HG03469 (cell line): ENCODE measurements at regions not wholly inside any gene's neighbourhood (a gene's known extent, or its start where the extent isn't known, plus 50 kb on each side); places are given as distances from the start of the nearest gene placed in this dataset.
"Not testable (repeated sequence)": the region's sequence is repeated elsewhere in the genome, so short reads cannot be mapped to it uniquely, and the experiment has no call there.

ENCODE experiments used
- ATAC-seq: cut with Tn5 transposase; IDR thresholded peaks from one replicate; pipeline ENCODE4 v1.9.1; 2021; ENCODE audit warnings: mild to moderate bottlenecking, moderate library complexity, moderate number of reproducible peaks; ENCODE audit not compliant: unreplicated experiment

- no peak for ATAC-seq
Observed at GRCh38 chr12:91637789-91638624, 455.4 kb upstream of the DCN start.

GRCh38 chr12:91636721-91637120 lies 454.1 kb upstream of the DCN start:
- no peak for ATAC-seq

GRCh38 chr12:91634386-91634713 lies 451.7 kb upstream of the DCN start:
- ATAC-seq, result not testable (repeated sequence)

- no peak for ATAC-seq
Observed at GRCh38 chr12:91633734-91634357, 451.2 kb upstream of the DCN start.

GRCh38 chr12:91633206-91633605 lies 450.6 kb upstream of the DCN start:
- ATAC-seq, result no peak

- no peak for ATAC-seq
Observed at GRCh38 chr12:91632042-91632786, 449.6 kb upstream of the DCN start.

GRCh38 chr12:91630596-91631293 lies 448.1 kb upstream of the DCN start:
- no peak for ATAC-seq

GRCh38 chr12:91630083-91630482 lies 447.5 kb upstream of the DCN start:
- no peak for ATAC-seq

GRCh38 chr12:91629440-91629839 lies 446.8 kb upstream of the DCN start:
- ATAC-seq, result no peak

- ATAC-seq, result no peak
Observed at GRCh38 chr12:91628656-91629055, 446.0 kb upstream of the DCN start.

- no peak for ATAC-seq
Observed at GRCh38 chr12:91627225-91627624, 444.6 kb upstream of the DCN start.

GRCh38 chr12:91622981-91623380 lies 440.4 kb upstream of the DCN start:
- ATAC-seq, result no peak

GRCh38 chr12:91622037-91622436 lies 439.4 kb upstream of the DCN start:
- ATAC-seq, result no peak

GRCh38 chr12:91620992-91621391 lies 438.4 kb upstream of the DCN start:
- ATAC-seq, result no peak

- no peak for ATAC-seq
Observed at GRCh38 chr12:91620422-91620821, 437.8 kb upstream of the DCN start.

GRCh38 chr12:91618281-91618680 lies 435.7 kb upstream of the DCN start:
- ATAC-seq, result no peak

- ATAC-seq, result no peak
Observed at GRCh38 chr12:91617818-91618217, 435.2 kb upstream of the DCN start.

GRCh38 chr12:91616416-91616815 lies 433.8 kb upstream of the DCN start:
- no peak for ATAC-seq

- no peak for ATAC-seq
Observed at GRCh38 chr12:91613223-91613779, 430.7 kb upstream of the DCN start.

GRCh38 chr12:91610561-91610960 lies 427.9 kb upstream of the DCN start:
- no peak for ATAC-seq

- ATAC-seq, result no peak
Observed at GRCh38 chr12:91609283-91609682, 426.7 kb upstream of the DCN start.
